GM18861 (cell line): ENCODE measurements at regions not wholly inside any gene's neighbourhood (a gene's known extent, or its start where the extent isn't known, plus 50 kb on each side); places are given as distances from the start of the nearest gene placed in this dataset.
"Not testable (repeated sequence)": the region's sequence is repeated elsewhere in the genome, so short reads cannot be mapped to it uniquely, and the experiment has no call there.

Experiments used
- ATAC-seq: cut with Tn5 transposase; IDR thresholded peaks from one replicate; pipeline ENCODE4 v1.9.1; 2021; ENCODE audit not compliant: unreplicated experiment

DNA sequence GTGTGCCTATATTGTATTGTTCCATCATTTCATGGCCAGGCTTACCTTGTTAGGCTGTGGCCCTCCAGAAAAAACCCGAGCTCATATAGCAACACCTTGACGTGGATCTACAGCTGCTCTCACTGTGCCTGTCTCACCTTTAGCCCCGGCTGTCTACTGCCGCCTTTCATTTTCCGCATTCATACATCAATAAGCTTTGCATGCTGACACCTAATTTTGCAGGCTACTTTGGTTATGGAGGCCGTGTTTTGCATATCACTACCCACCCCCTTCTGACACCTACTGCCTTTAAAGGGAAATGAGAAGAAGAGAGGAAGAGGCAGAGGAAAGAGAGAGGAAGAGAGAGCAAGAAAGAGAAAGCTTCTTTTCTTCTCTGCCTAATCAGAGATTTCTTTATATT lies 702.9 kb downstream of the BCL11A start:
- ATAC-seq = no peak

DNA sequence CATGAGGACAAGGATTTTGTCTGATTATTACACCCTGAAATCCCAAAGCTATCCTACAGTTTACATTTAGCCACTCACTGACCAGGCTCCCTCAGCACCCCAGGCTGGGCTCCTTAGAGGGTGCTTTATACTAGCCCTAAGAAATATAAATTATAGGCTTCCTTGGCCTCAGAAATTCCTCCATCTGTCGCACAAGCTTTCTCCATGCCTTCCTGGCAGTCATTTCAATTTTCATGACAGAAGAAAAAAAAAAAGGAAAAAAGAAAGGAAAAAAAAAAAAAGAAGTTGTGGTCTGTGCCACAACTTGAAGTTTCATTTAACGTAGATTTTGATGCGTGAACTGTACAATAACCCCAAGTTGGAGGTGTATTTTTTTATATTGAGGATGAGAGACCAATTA lies 719.5 kb downstream of the BCL11A start:
- no peak for ATAC-seq

GRCh38 chr2:59830601-59831000 lies 722.9 kb downstream of the BCL11A start:
- ATAC-seq = no peak

GRCh38 chr2:59827677-59828076 lies 725.8 kb downstream of the BCL11A start:
- ATAC-seq = no peak

GRCh38 chr2:59826177-59826576 lies 727.3 kb downstream of the BCL11A start:
- no peak for ATAC-seq

DNA sequence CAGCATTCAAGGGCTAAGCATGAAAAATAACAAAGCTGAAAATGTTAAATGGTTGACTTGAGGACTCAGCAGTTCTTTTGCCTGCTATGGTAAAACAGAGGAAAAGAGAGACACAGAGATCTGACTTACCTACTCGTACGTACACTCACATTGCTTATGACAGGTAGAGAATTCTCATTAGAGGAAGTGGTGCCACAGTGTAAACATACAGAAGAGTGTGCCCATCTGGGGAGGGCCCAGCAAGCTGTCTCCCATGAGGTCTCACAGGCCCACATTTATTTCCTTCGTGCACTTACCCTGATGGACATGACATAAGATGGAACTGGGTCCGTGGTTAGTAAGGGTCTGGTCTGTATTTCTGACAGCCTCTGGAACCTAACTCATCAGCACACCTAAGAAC lies 729.1 kb downstream of the BCL11A start:
- ATAC-seq = no peak

DNA sequence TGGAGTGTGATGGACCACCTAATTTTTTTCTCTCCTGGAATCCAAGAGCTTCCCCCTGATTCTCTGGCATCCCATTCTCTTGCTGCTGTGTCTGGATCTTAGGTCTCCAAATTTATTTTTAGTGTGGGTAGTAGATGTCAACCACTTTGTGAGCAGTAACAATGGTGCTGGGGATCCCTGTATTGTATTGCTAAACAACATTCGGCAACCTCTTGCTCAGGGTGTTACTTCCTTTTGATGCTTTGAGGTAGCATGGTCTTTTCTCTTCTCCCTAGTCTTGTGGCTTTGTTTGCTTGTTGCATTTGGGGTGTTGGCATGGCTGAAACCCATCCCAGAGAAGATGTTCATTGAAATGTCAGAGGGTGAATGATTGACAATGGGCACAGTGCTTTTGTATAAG lies 737.4 kb downstream of the BCL11A start:
- ATAC-seq = no peak

DNA sequence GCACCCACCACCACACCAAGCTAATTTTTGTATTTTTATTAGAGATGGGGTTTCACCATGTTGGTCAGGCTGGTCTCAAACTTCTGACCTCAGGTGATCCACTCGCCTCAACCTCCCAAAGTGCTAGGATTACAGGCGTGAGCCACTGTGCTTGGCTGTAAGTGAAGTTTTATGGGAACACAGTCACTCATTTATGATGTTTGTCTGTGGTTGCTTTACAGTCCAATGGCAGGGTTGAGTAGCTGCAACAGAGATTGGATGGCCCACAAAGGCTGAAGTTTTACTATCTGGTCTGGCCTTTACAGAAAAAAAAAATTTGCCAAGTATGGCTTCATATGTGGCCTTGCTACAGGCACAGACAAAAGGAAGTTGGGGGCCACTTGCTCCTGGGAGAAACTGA lies 743.2 kb downstream of the BCL11A start:
- not testable (repeated sequence) for ATAC-seq

DNA sequence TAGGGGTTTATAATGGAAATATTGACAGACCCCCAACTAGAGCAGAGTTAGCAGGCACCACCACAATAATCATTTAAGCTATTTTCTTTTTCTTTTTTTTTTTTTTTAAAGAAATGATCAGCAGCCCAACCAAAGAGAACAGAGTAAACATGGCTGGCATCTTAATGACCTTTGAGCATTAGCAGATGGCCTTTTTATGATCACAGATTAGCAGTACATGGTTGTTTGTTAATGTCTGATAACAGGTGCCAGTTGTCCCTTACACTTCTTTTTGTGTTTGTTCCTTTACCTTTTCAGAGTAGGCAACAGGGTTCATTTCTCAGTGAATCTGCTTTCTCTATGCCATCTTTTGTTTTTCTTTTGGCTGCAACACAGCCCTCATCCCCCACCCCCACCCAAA lies 747.0 kb downstream of the BCL11A start:
- no peak for ATAC-seq

DNA sequence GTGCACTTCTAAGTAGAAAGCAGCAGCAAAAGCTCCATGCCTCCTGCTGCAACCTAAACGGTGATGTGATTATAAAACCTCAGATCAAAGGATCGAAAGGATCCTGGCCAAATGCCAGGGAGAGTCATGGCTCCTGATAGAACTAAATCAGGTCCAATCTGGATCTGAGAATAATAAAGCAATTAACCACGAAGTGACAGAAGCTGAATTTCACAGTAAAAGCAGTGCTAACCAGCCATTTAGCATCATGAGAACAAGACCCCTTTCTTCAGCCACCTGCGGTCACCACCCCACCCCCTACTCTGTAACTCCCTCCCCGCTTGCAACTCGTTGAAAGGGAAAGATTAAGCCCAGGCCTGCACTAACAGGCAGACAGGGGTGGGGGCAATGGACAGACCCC lies 748.7 kb downstream of the BCL11A start:
- no peak for ATAC-seq

DNA sequence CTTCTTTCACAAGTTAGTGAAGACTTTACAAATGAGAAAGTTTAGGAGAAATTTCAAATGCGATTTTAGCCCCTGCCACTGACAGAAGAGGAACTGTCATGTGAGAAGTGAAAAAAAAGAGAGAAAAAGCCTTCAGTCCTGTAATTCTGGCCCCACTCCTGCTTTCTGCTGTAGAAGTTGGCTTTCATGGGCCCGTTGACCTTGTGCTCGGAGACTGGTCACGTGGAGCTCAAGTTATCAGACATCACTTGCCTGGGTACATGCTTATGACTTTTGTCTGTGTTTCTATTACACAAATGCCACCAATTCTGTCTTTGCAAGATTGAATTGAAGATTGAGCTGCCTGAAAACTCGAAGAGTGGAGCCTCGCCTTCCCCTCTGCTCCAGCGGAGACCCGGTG lies 749.9 kb downstream of the BCL11A start:
- ATAC-seq = no peak

GRCh38 chr2:59798687-59799232 lies 754.7 kb downstream of the BCL11A start:
- ATAC-seq = no peak

GRCh38 chr2:59791004-59791618 lies 762.3 kb downstream of the BCL11A start:
- no peak for ATAC-seq

DNA sequence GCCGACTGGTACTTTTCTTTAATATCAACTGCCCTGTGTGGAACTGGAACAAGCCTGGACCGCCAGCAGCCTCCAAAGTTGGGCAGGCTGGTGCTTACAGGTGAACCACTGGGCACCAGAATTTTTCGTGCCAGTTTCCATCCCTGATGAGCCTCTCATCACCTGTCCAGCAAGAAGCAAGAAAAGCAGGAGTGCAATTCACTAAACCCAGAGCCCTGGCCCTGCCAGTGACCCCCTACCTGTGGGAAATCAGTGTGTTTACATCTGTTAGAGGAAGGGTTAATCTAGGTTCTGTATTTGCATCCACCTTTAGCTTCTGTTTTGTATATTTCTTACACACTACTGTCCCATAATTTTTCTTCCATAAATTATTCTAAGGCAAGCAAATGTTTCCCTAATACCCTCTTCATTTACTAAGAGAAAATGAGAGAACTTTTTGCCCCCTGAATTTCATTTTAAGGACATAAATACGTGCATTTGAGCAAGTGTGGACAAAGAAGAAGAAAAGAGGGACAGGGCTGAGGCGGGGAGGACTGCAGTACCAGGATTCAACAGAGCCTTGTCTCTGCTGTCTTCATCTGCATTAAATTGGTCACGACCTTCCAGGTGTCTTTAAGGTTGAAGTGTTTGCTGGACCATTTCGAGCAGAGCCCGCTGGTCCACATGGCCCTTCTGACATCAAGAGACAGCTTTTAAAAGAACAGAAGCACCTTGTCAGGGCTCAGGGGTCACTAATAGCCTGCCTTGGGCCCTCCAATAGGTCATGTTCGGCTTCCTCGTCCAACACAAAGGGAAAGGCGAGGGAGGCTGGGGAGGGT lies 763.1 kb downstream of the BCL11A start:
- ATAC-seq = no peak

GRCh38 chr2:59789523-59789922 lies 763.9 kb downstream of the BCL11A start:
- ATAC-seq = no peak

DNA sequence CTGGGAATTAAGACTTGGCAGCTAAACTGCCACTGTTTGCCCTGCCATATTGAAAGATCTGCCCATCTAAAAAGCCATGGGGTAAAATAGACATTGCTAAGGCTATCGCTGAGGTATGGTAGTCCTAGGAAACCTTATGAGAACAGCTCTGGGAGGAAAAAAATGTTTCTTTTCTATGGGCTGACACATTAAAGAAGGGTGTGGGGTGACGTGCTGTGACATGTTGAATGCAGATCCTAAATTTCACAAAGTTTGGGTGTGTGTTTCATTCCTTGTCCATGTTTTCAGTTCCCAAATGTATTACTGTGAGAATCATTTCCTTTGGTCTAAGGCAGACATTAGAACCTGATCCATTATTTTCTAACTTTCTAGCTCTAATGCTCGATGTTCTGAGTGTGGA lies 766.4 kb downstream of the BCL11A start:
- ATAC-seq = no peak

DNA sequence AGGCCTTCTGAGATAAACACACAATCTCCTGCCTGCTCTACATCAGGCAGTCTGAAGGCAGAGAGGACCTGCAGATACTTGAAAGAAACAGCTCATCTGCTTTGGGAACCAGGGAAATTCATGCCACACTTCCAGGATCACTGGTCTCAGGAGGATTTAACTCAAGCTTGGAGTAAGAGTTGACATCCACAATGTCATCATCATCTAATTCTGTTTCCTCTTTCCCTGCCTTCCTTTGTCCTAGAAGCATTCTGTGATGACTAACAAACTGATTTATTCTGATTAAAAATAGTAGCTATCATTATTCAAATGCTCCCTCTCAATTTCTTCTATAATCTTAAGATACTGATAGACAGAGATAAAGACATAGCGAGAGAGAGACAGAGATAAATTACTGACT lies 766.8 kb downstream of the BCL11A start:
- no peak for ATAC-seq

DNA sequence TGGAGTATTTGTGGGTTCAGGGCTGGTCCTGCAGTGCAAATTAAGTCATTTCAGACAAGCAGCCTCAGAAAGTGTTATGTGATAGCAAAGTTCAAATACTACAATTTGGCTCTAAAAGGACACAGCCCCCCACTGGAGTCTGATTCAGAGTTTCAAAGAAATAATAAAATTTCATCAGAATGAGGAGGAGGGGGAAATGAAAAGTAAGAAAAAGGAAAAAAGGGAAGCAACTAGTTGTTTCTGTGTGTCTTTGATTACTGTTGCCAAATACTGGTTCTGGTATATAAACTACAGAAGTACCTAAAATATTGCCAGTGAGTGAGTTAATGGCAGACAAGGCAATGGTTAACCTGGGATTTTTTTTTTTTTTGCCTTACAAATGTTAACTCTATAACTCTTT lies 773.9 kb downstream of the BCL11A start:
- no peak for ATAC-seq

GRCh38 chr2:59777120-59777519 lies 776.3 kb downstream of the BCL11A start:
- no peak for ATAC-seq

GRCh38 chr2:59776726-59777008 lies 776.8 kb downstream of the BCL11A start:
- no peak for ATAC-seq

DNA sequence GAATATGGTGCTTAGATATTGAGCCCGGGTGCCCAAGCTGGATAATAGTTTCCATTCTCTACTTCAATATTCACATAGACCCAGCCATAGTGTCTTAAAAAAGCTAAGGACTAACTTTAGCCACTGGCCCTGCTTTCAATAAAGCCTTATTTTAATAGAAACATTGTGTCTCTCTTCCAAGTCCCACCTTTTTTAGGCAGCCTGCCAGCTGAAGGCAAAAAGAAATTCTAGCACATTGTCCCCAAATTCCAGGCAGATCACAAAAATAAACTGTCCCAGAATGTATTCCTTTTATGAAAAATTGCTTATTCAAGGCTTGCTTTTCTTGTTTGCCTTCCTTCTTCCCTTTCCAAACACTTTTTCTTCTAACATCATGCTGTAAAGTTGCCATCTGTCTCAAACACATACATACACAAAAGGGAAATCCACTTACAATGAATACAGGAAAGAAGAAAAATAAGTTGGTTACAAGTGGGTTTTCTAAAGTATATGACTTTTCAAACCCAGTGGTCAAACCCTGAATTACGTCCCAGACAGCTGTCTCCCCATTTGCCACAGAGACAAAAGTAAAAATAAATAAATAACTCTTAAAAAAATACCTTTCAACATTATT lies 778.5 kb downstream of the BCL11A start:
- no peak for ATAC-seq

- no peak for ATAC-seq
Measured at GRCh38 chr2:59770651-59771050, 782.8 kb downstream of the BCL11A start.
